Mucosa of gallbladder (tissue), 1 donor: ENCODE measurements at regions not wholly inside any gene's neighbourhood (a gene's known extent, or its start where the extent isn't known, plus 50 kb on each side); places are given as distances from the start of the nearest gene placed in this dataset.
"Not testable (repeated sequence)": the region's sequence is repeated elsewhere in the genome, so short reads cannot be mapped to it uniquely, and the experiment has no call there.

ENCODE experiments used
- DNase-seq: peaks from one replicate; pipeline ENCODE4 v3.0.0-alpha.2; 2020; ENCODE audit warnings: low spot score
- donor health status: DM: no; HTN: no; CAD: no.

- DNase-seq, result no peak
Observed at GRCh38 chr9:38255599-38255998, 136.9 kb upstream of the ALDH1B1 start.

GRCh38 chr9:38254756-38255155 is 137.7 kb upstream of the ALDH1B1 start:
- DNase-seq, result no peak

- no peak for DNase-seq
Observed at GRCh38 chr9:38254151-38254550, 138.4 kb upstream of the ALDH1B1 start.

- DNase-seq, result no peak
Observed at GRCh38 chr9:38253200-38253599, 139.3 kb upstream of the ALDH1B1 start.

GRCh38 chr9:38251036-38251860 is 141.3 kb upstream of the ALDH1B1 start:
- DNase-seq, result no peak

- no peak for DNase-seq
Observed at GRCh38 chr9:38250279-38251035, 142.0 kb upstream of the ALDH1B1 start.

GRCh38 chr9:38249587-38250210 is 142.8 kb upstream of the ALDH1B1 start:
- DNase-seq, result no peak

- DNase-seq, result no peak
Observed at GRCh38 chr9:38249049-38249448, 143.5 kb upstream of the ALDH1B1 start.

- no peak for DNase-seq
Observed at GRCh38 chr9:38246833-38247232, 145.7 kb upstream of the ALDH1B1 start.

GRCh38 chr9:38244971-38245370 is 147.5 kb upstream of the ALDH1B1 start:
- DNase-seq, result no peak

GRCh38 chr9:38243993-38244392 is 148.5 kb upstream of the ALDH1B1 start:
- no peak for DNase-seq

- not testable (repeated sequence) for DNase-seq
Observed at GRCh38 chr9:38242151-38242550, 150.4 kb upstream of the ALDH1B1 start.

GRCh38 chr9:38240051-38240450 is 152.5 kb upstream of the ALDH1B1 start:
- DNase-seq, result no peak

- DNase-seq, result no peak
Observed at GRCh38 chr9:38235244-38235643, 157.3 kb upstream of the ALDH1B1 start.

GRCh38 chr9:38234479-38235170 is 157.9 kb upstream of the ALDH1B1 start:
- no peak for DNase-seq

GRCh38 chr9:38233796-38234355 is 158.6 kb upstream of the ALDH1B1 start:
- no peak for DNase-seq

- no peak for DNase-seq
Observed at GRCh38 chr9:38233343-38233742, 159.2 kb upstream of the ALDH1B1 start.

GRCh38 chr9:38232895-38233294 is 159.6 kb upstream of the ALDH1B1 start:
- DNase-seq, result no peak

- DNase-seq, result no peak
Observed at GRCh38 chr9:38229504-38230155, 160.6 kb upstream of the SHB start.

- no peak for DNase-seq
Observed at GRCh38 chr9:38229104-38229500, 160.1 kb upstream of the SHB start.
